BLaER1 (cell line): ENCODE measurements at regions not wholly inside any gene's neighbourhood (a gene's known extent, or its start where the extent isn't known, plus 50 kb on each side); places are given as distances from the start of the nearest gene placed in this dataset.
A peak's percentile ranks its signal among the peaks of the same experiment; 100 is the strongest.

Source experiments
- H3K27ac ChIP-seq: shearing (Covaris generic); formaldehyde crosslinking; 2 replicates; pipeline ENCODE4 v1.8.1; 2022
- H3K27me3 ChIP-seq: shearing (Covaris generic); formaldehyde crosslinking; 2 replicates; pipeline ENCODE4 v1.8.1; 2022
- H3K36me3 ChIP-seq: shearing (Covaris generic); formaldehyde crosslinking; 2 replicates; pipeline ENCODE4 v1.8.1; 2022
- H3K4me1 ChIP-seq: shearing (Covaris generic); formaldehyde crosslinking; 2 replicates; pipeline ENCODE4 v1.8.1; 2022
- H3K4me2 ChIP-seq: shearing (Covaris generic); formaldehyde crosslinking; 2 replicates; pipeline ENCODE4 v1.8.1; 2022
- H3K4me3 ChIP-seq: shearing (Covaris generic); formaldehyde crosslinking; 2 replicates; pipeline ENCODE4 v1.8.1; 2022
- H3K9ac ChIP-seq: shearing (Covaris generic); formaldehyde crosslinking; 2 replicates; pipeline ENCODE4 v1.8.1; 2022
- H3K9me3 ChIP-seq: shearing (Covaris generic); formaldehyde crosslinking; 2 replicates; pipeline ENCODE4 v1.8.1; 2022
- H4K20me1 ChIP-seq: shearing (Covaris generic); formaldehyde crosslinking; 2 replicates; pipeline ENCODE4 v1.8.1; 2022
- Cebpa-rat ChIP-seq: shearing (Covaris generic); IDR thresholded peaks from 2 replicates; pipeline ENCODE4 v1.8.1; 2022

DNA sequence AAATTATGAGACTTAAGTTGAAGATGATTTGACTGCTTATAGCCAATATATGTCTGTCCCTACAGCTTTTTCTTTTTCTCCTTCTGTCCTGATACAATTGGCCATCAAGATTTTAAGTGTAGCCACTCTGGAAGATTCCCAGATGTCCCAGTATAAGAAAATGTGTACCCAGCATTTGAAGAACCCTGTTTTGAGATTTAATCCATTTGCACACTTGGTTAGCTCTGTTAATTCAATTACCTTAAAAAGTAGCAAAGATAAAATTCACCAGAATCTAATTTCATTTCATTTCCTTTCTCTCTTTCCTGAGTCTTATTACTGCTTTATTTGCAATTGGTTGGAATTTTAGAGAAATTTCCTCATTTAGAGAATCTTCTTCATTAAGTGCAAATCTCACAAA, 81.4 kb downstream of the DDIT4L start:
- H3K27me3 ChIP-seq = no peaks in the 10 kb centered on the region
- H3K4me1 ChIP-seq = peaks cover 64% of the 10 kb centered on the region
- no peaks in the 10 kb centered on the region for H4K20me1 ChIP-seq
- TF ChIP-seq Cebpa-rat = no peak
- H3K9me3 ChIP-seq = no peaks in the 10 kb centered on the region
- H3K4me3 ChIP-seq = no peak overlapping the region
- peak overlapping the region; percentile 94 for H3K4me2 ChIP-seq
- H3K27ac ChIP-seq = no peak overlapping the region
- no peak overlapping the region for H3K9ac ChIP-seq
- H3K36me3 ChIP-seq = no peaks in the 10 kb centered on the region

DNA sequence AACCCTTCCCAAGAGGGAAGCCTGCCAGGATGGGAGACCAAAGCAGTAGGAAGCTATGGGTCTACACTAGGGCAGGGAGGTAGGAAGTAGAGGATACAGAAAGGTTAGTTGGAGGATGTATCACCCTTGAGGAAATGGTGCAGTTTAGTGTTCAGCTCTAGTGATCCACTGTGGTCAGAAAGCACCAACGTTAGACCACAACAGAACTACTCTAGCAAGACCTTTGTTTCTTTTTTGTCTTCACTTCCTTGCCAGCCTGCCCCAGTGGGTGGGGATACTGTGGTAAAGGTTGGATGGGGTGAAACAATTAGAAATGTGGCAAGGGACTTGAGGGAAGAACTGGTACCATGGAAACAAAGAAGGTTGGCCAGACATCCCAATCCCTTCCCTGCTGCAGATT, 83.3 kb downstream of the DDIT4L start:
- H4K20me1 ChIP-seq = no peaks in the 10 kb centered on the region
- peaks cover 66% of the 10 kb centered on the region for H3K4me1 ChIP-seq
- no peaks in the 10 kb centered on the region for H3K27me3 ChIP-seq
- no peaks in the 10 kb centered on the region for H3K9me3 ChIP-seq
- no peak overlapping the region for H3K9ac ChIP-seq
- peak overlapping the region; percentile 94 for H3K4me2 ChIP-seq
- H3K27ac ChIP-seq = peak overlapping the region; percentile 66
- H3K4me3 ChIP-seq = peak overlapping the region; percentile 36; the same call in 1 of the 2 replicates
- TF ChIP-seq Cebpa-rat = no peak
- no peaks in the 10 kb centered on the region for H3K36me3 ChIP-seq

DNA sequence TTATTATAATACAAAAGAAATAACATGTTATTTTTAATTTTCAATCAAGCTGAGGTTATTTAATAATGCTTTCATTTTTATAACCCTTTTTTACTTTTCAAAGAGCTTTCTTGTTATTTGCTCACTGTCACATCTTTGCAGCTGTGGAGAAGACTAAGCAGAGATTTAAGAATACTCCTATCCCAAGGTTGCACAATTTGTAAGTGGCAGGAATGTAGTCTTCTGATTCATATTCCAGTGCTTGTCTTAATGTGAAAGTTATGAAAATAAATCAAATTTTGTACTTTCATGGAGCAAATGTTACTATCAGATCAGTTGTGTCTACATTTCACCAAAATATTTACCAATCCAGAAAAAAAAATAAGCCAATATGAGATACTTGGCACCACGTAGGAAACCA, 86.6 kb downstream of the DDIT4L start:
- Histone ChIP-seq H4K20me1 (no peaks in the 10 kb centered on the region), H3K4me2 (no peak overlapping the region), H3K27ac (no peak overlapping the region), H3K4me3 (no peak overlapping the region), H3K27me3 (no peaks in the 10 kb centered on the region), H3K36me3 (no peaks in the 10 kb centered on the region), H3K9ac (no peak overlapping the region), H3K9me3 (no peaks in the 10 kb centered on the region), H3K4me1 (peaks cover 71% of the 10 kb centered on the region)
- TF ChIP-seq Cebpa-rat = no peak

DNA sequence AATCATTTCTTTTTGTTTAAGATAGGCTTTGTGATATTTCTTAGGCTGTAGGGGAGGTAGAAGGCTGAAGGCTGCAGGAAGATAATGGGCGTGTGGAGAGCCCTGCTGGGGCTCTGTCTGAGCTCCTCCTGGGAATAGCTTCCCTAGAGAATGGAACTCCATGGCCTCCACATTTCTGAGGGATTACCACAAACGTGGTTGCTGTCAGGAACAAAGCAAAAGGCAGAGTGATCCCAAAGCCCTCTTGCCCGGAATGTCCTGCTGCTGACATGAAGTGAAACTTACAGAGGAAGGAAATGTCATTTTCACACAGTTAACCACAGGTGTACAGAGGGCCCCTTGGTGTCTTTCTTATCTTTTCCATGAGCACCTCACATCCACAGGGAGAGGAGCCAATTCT, 89.3 kb downstream of the DDIT4L start:
- H3K27ac ChIP-seq = peak overlapping the region; percentile 69
- no peak overlapping the region for H3K4me3 ChIP-seq
- no peaks in the 10 kb centered on the region for H3K9me3 ChIP-seq
- H3K27me3 ChIP-seq = no peaks in the 10 kb centered on the region
- TF ChIP-seq Cebpa-rat = no peak
- H3K4me1 ChIP-seq = peaks cover 51% of the 10 kb centered on the region
- peak overlapping the region; percentile 79 for H3K4me2 ChIP-seq
- no peaks in the 10 kb centered on the region for H4K20me1 ChIP-seq
- H3K9ac ChIP-seq = no peak overlapping the region
- no peaks in the 10 kb centered on the region for H3K36me3 ChIP-seq

DNA sequence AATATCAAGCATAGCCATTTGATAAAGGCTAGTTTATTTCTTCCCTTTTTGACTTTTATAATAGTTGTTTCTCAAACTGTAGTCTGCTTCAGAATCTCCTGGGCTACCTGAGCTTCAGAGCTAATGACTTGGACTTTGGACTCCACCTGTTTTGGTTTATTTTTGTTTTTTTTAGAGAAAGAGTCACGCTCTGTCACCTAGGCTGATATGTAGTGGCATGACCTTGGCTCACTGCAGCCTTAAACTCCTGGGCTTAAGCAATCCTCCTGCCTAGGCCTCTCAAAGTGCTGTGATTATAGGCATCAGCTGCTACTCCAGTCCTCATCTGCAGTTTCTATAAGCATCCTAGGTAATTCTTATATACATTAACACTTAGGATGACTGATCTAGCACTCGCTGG, 90.5 kb downstream of the DDIT4L start:
- Histone ChIP-seq H3K4me3 (no peak overlapping the region), H3K4me2 (peak overlapping the region; percentile 79), H3K27ac (peak overlapping the region; percentile 69; the same call in 1 of the 2 replicates), H3K9me3 (no peaks in the 10 kb centered on the region), H3K36me3 (no peaks in the 10 kb centered on the region), H3K4me1 (peaks cover 44% of the 10 kb centered on the region), H3K9ac (no peak overlapping the region), H4K20me1 (no peaks in the 10 kb centered on the region), H3K27me3 (no peaks in the 10 kb centered on the region)
- TF ChIP-seq Cebpa-rat = no peak

DNA sequence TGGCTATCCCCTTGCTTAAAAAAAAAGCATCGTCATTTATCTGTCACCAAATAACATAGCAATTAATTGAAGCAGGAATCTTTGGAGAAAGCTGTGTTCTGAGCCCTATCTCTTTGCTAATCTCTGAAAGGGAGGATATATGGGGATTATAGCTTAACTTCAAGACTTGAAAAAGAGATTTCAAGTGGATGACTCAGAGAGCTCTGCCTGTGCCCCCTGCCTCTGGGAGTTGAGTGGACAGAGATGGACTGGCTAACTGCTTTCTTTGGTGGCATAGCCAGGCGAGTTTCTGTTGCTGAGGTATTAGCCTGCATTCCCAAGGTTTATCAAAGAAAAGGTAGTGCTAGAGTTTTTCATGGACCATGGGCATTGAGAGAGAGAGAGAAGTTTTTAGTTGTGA, 91.6 kb downstream of the DDIT4L start:
- H3K27me3 ChIP-seq = no peaks in the 10 kb centered on the region
- no peaks in the 10 kb centered on the region for H4K20me1 ChIP-seq
- no peak overlapping the region for H3K27ac ChIP-seq
- H3K4me2 ChIP-seq = no peak overlapping the region
- no peak for TF ChIP-seq Cebpa-rat
- H3K9me3 ChIP-seq = no peaks in the 10 kb centered on the region
- H3K4me1 ChIP-seq = peaks cover 45% of the 10 kb centered on the region
- no peak overlapping the region for H3K4me3 ChIP-seq
- no peaks in the 10 kb centered on the region for H3K36me3 ChIP-seq
- no peak overlapping the region for H3K9ac ChIP-seq

DNA sequence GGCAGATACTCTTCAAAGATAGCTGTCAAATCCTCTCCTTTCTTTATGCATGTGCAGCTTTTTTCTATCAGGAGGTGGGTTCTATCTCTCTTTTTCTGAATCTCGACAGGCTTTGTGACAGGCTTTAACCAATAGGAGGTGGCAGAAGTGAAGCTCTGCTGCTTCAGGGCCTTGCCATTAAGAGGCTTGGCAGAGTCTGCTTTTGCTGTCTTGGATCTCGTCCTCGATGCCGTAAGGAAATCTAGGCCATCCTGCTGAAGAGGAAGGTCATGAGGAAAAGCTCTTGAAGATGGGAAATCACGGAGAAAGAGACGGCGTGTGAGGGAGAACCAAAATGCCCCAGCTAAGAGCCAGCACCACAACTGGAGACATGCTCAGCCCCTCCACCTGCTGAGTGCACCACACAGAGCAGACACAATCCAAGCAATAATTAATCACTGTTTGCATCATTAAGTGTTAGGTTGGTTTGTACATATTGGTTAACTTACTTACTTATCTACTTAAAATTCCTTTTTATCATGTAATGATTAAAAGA, 92.2 kb downstream of the DDIT4L start:
- H3K9ac ChIP-seq = no peak overlapping the region
- peaks cover 51% of the 10 kb centered on the region for H3K4me1 ChIP-seq
- H4K20me1 ChIP-seq = no peaks in the 10 kb centered on the region
- no peaks in the 10 kb centered on the region for H3K9me3 ChIP-seq
- H3K27me3 ChIP-seq = no peaks in the 10 kb centered on the region
- no peak overlapping the region for H3K27ac ChIP-seq
- H3K4me2 ChIP-seq = no peak overlapping the region
- H3K36me3 ChIP-seq = no peaks in the 10 kb centered on the region
- H3K4me3 ChIP-seq = no peak overlapping the region
- TF ChIP-seq Cebpa-rat = no peak

DNA sequence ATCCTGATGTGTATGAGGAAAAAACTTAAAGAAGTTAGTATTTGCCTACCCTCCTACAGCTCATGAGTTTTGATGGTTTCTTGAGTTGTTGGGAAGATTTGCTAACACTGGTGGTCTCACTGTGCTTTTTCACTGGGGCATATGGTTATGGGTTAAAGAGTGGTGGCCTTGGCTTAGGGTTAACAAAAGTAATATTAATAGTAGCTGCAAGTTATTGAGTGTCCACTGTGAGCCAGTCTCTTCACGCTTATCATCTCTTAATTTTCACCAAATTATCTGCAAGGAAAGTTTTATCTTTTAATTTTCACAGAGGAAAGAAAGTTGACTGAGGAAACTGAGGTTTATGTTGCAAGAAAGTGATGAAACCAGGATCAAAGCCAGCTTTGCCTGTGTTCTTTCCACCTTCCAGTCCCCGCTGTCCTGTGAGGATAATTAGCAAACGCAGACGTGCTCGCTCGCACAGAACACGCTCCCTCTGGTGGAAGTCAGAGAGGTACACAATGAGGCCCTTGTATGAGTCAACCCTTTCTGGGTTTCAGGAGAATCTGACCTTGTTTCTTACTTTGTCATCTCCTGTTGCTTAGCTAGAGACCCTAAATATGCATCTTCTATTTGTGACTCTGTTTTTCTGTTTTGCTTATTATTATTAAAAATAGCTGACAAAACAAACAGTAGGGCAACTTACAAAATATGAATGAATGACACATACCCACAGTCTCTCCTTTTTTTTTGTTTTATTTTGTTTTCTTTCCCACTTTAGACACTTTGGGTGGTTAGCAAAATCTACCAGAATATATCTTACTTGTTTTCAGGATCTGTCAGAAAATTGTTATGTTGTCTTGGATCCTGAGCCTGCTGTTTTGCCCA, 94.3 kb downstream of the DDIT4L start:
- Histone ChIP-seq H3K27me3 (no peaks in the 10 kb centered on the region), H3K27ac (no peak overlapping the region), H4K20me1 (no peaks in the 10 kb centered on the region), H3K4me3 (no peak overlapping the region), H3K9me3 (no peaks in the 10 kb centered on the region), H3K4me1 (peaks cover 41% of the 10 kb centered on the region), H3K4me2 (no peak overlapping the region), H3K36me3 (no peaks in the 10 kb centered on the region), H3K9ac (no peak overlapping the region)
- TF ChIP-seq Cebpa-rat = no peak

DNA sequence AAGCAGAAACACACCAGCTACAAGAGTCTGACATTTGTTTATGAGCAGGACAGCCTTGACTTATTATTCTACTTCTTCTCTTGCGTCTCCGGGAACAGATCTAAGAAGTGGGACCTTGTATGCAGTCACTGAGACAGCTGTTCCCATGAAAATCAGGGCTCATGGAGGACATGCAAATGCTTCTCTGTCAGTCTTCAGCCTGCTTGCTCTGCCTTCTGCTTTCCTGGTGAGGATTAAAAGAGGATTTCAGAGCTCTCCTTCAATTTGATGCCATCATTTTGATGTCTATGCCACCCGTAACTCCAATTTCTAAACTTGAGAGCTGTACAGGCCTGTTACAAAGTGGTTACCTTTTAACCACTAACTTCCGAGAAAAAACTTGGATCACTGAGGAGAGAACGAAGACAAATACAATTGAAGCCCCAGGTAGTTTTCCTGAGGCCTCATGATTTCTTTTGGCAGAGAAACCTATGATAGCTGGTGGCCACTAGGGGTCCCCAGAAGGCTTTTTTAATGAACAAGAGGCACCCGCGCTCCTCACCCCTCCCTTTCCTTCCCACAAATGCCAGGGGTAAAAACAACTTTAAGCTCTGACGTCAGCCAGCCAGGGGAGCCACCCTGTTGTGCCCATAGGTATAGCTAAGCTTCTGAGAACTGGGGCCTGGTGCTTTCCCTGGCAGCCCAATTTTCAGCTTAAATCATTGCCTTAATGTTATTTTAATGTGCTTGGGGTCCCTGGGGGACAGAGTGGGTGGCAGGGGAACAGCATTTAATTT, 97.0 kb downstream of the DDIT4L start:
- H3K4me3 ChIP-seq = no peak overlapping the region
- no peak overlapping the region for H3K9ac ChIP-seq
- TF ChIP-seq Cebpa-rat = no peak
- H3K27me3 ChIP-seq = no peaks in the 10 kb centered on the region
- H3K9me3 ChIP-seq = no peaks in the 10 kb centered on the region
- no peaks in the 10 kb centered on the region for H4K20me1 ChIP-seq
- H3K4me2 ChIP-seq = peak overlapping the region; percentile 52
- no peak overlapping the region for H3K27ac ChIP-seq
- H3K4me1 ChIP-seq = peaks cover 24% of the 10 kb centered on the region
- no peaks in the 10 kb centered on the region for H3K36me3 ChIP-seq

DNA sequence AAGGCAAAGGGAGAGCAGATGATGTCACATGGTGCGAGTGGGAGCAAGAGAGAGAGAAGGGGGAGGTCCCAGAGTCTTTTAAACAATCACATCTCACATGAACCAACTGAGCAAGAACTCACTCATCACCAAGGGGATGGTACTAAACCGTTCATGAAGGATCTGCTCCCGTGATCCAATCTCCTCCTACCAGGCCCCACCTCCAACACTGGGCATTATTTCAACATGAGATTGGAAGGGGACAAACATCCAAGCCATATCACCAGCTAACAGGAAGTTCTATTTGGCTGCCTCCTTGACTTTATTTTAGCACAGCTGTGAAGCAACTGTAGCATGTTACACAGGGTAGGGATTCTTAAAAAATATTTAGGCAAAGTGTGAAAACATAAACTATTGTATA, 102.5 kb downstream of the DDIT4L start:
- no peaks in the 10 kb centered on the region for H3K4me1 ChIP-seq
- no peak overlapping the region for H3K4me2 ChIP-seq
- H3K4me3 ChIP-seq = no peak overlapping the region
- no peak overlapping the region for H3K27ac ChIP-seq
- H3K9ac ChIP-seq = no peak overlapping the region
- H3K36me3 ChIP-seq = no peaks in the 10 kb centered on the region
- H3K9me3 ChIP-seq = no peaks in the 10 kb centered on the region
- no peak for TF ChIP-seq Cebpa-rat
- no peaks in the 10 kb centered on the region for H4K20me1 ChIP-seq
- H3K27me3 ChIP-seq = no peaks in the 10 kb centered on the region
